Dendritic cell treated with granulocyte-macrophage colony-stimulating factor and Interleukin-4, amounts not matched to agents 40 ng/mL and 50 ng/mL, for 4 days (primary cell): ENCODE measurements at regions not wholly inside any gene's neighbourhood (a gene's known extent, or its start where the extent isn't known, plus 50 kb on each side); places are given as distances from the start of the nearest gene placed in this dataset.
A peak's percentile ranks its signal among the peaks of the same experiment; 100 is the strongest.

Experiments used
- H3K27ac Mint-ChIP-seq: one replicate; pipeline ENCODE4 v1.8.0; 2022; ENCODE audit warnings: mild to moderate bottlenecking, mixed read lengths
- H3K27me3 Mint-ChIP-seq: one replicate; pipeline ENCODE4 v1.8.0; 2022; ENCODE audit warnings: mild to moderate bottlenecking, mixed read lengths
- H3K36me3 Mint-ChIP-seq: one replicate; pipeline ENCODE4 v1.8.0; 2022; ENCODE audit warnings: low read depth, mixed read lengths
- H3K4me1 Mint-ChIP-seq: one replicate; pipeline ENCODE4 v1.8.0; 2022; ENCODE audit warnings: low read depth, mixed read lengths
- H3K4me3 Mint-ChIP-seq: one replicate; pipeline ENCODE4 v1.8.0; 2022; ENCODE audit warnings: mild to moderate bottlenecking, moderate library complexity, mixed read lengths
- H3K9me3 Mint-ChIP-seq: one replicate; pipeline ENCODE4 v1.8.0; 2022; ENCODE audit warnings: mixed read lengths
- intact Hi-C: fragments of 100-400 bp; cut with micrococcal nuclease; formaldehyde crosslinking; loops from one replicate; pipeline ENCODE4 v1.15.0; 2022

GRCh38 chr16:48487287-48487686, 102.1 kb upstream of the SIAH1 start:
- Mint-ChIP-seq H3K27me3 (peaks cover 23% of the 10 kb centered on the region), H3K36me3 (no peaks in the 10 kb centered on the region), H3K9me3 (no peaks in the 10 kb centered on the region), H3K27ac (no peak overlapping the region), H3K4me3 (no peak overlapping the region), H3K4me1 (peaks cover 16% of the 10 kb centered on the region)
- intact Hi-C loops = loop anchor here (5.0 kb wide), 1 partner anchor 45 kb away; no protein-coding TSS in a partner anchor

- peaks cover 2% of the 10 kb centered on the region for H3K4me1 Mint-ChIP-seq
- no peak overlapping the region for H3K27ac Mint-ChIP-seq
- no peaks in the 10 kb centered on the region for H3K9me3 Mint-ChIP-seq
- H3K27me3 Mint-ChIP-seq = peaks cover 15% of the 10 kb centered on the region
- H3K36me3 Mint-ChIP-seq = no peaks in the 10 kb centered on the region
- no peak overlapping the region for H3K4me3 Mint-ChIP-seq
- intact Hi-C loops = no loop called here
Measured at GRCh38 chr16:48481772-48482171, 96.6 kb upstream of the SIAH1 start.

GRCh38 chr16:48481211-48481610, 96.0 kb upstream of the SIAH1 start:
- intact Hi-C loops = no loop called here
- H3K4me3 Mint-ChIP-seq = no peak overlapping the region
- H3K27ac Mint-ChIP-seq = no peak overlapping the region
- no peaks in the 10 kb centered on the region for H3K36me3 Mint-ChIP-seq
- H3K4me1 Mint-ChIP-seq = no peaks in the 10 kb centered on the region
- H3K9me3 Mint-ChIP-seq = no peaks in the 10 kb centered on the region
- peaks cover 15% of the 10 kb centered on the region for H3K27me3 Mint-ChIP-seq

GRCh38 chr16:48479955-48480354, 94.7 kb upstream of the SIAH1 start:
- H3K9me3 Mint-ChIP-seq = no peaks in the 10 kb centered on the region
- H3K4me1 Mint-ChIP-seq = no peaks in the 10 kb centered on the region
- H3K4me3 Mint-ChIP-seq = no peak overlapping the region
- intact Hi-C loops = no loop called here
- no peaks in the 10 kb centered on the region for H3K36me3 Mint-ChIP-seq
- H3K27me3 Mint-ChIP-seq = peaks cover 17% of the 10 kb centered on the region
- H3K27ac Mint-ChIP-seq = no peak overlapping the region

DNA sequence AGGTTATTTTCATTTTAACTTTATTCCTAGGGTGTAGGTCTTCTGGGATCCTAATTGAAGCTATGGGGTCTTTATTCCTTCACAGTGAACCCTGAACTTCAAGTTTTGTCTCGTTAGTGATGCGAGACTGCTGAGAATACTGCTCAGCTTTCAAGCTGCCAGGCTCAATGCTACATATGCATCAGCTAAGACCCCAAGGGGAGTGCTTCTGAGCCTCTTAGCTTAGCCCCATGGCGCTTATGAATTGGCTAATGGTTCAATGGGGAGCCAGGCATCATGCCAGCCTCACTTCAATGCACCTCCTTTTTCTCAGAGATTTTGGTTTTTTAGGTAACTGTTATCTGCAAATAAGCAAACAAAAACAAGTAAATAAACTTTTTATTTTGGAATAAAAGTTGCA, 94.1 kb upstream of the SIAH1 start:
- Mint-ChIP-seq H3K4me3 (no peak overlapping the region), H3K27ac (no peak overlapping the region), H3K4me1 (no peaks in the 10 kb centered on the region), H3K9me3 (no peaks in the 10 kb centered on the region), H3K27me3 (peaks cover 14% of the 10 kb centered on the region), H3K36me3 (no peaks in the 10 kb centered on the region)
- intact Hi-C loops = no loop called here

DNA sequence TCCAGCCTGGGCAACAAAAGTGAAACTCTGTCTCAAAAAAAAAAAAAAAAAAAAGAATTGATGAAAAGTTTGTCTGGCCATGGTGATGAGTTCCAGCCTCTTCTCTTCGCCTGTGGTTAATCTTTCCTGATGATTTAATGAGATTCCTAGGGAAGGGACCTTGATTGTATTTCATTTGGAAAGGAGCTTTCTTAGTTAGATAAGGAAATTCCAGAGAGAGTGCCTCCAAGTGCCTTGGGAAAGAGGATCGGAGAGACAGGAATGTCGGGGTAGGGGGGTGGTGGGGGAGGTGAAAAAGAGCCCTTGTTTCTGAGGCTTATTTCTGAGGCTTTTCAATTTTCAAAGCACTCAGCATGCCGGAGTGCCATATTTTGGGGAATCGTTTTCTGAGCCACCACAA, 93.2 kb upstream of the SIAH1 start:
- H3K9me3 Mint-ChIP-seq = no peaks in the 10 kb centered on the region
- H3K27me3 Mint-ChIP-seq = peaks cover 15% of the 10 kb centered on the region
- H3K36me3 Mint-ChIP-seq = no peaks in the 10 kb centered on the region
- no peak overlapping the region for H3K27ac Mint-ChIP-seq
- no peak overlapping the region for H3K4me3 Mint-ChIP-seq
- H3K4me1 Mint-ChIP-seq = no peaks in the 10 kb centered on the region
- intact Hi-C loops = no loop called here

GRCh38 chr16:48471435-48471834, 86.2 kb upstream of the SIAH1 start:
- Mint-ChIP-seq H3K4me1 (no peaks in the 10 kb centered on the region), H3K36me3 (no peaks in the 10 kb centered on the region), H3K4me3 (no peak overlapping the region), H3K27ac (no peak overlapping the region), H3K9me3 (no peaks in the 10 kb centered on the region), H3K27me3 (peaks cover 6% of the 10 kb centered on the region)
- intact Hi-C loops = no loop called here

DNA sequence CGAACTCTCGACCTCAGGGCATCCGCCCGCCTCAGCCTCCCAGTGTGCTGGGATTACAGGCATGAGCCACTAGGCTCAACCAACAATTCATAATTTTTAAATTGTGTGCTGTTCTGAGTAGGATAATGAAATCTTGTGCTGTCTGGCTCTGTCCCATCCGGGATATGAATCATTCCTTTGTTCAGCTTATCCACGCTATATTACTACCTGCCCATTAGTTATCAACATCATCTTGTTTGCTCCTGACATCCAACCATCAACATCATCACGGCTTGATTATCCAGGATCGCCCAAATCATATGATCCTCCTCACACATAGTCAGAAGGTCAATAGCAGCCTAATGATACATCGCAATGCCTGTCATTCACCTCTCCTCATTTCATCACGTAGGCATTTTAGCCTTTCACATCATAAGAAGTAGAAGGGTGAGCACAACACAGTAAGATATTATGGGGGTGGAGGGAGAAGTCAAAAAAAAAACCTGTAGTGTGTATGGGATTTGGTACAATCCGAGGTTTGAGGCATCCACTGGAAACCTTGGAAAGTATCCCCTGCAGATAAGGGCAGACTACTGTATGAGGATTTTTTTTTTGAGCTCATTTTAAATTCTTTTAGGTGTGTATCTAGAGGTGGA, 77.0 kb upstream of the SIAH1 start:
- intact Hi-C loops = loop anchor here (5.0 kb wide), 1 partner anchor 60 kb away; no protein-coding TSS in a partner anchor
- H3K9me3 Mint-ChIP-seq = peaks cover 23% of the 10 kb centered on the region
- no peak overlapping the region for H3K27ac Mint-ChIP-seq
- H3K4me1 Mint-ChIP-seq = peaks cover 45% of the 10 kb centered on the region
- no peak overlapping the region for H3K4me3 Mint-ChIP-seq
- H3K36me3 Mint-ChIP-seq = peaks cover 6% of the 10 kb centered on the region
- peaks cover 2% of the 10 kb centered on the region for H3K27me3 Mint-ChIP-seq

GRCh38 chr16:48459167-48459566, 74.0 kb upstream of the SIAH1 start:
- peaks cover 5% of the 10 kb centered on the region for H3K27me3 Mint-ChIP-seq
- peak overlapping the region; percentile 82 for H3K27ac Mint-ChIP-seq
- peaks cover 13% of the 10 kb centered on the region for H3K9me3 Mint-ChIP-seq
- no peak overlapping the region for H3K4me3 Mint-ChIP-seq
- intact Hi-C loops = no loop called here
- peaks cover 58% of the 10 kb centered on the region for H3K4me1 Mint-ChIP-seq
- H3K36me3 Mint-ChIP-seq = no peaks in the 10 kb centered on the region

DNA sequence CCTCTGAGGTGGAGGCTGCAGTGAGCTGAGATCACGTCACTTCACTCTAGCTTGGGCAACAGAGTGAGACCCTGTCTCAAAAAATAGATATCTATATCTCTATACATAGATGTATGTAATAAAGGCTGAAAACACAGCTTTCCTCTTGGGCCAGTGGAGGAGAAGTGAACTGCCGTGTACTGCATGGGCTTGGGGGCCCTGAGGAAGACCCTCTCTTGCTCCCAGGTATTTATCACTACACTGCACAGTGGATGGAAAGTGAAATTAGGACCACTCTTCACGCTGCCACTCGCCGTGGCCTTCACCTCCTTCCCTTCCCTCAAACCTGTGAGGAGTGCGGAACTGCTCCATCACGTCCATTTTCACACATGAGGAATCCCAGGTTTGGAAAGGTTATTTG, 68.8 kb upstream of the SIAH1 start:
- no peak overlapping the region for H3K4me3 Mint-ChIP-seq
- H3K27me3 Mint-ChIP-seq = peaks cover 9% of the 10 kb centered on the region
- intact Hi-C loops = no loop called here
- no peaks in the 10 kb centered on the region for H3K9me3 Mint-ChIP-seq
- peak overlapping the region; percentile 70 for H3K27ac Mint-ChIP-seq
- no peaks in the 10 kb centered on the region for H3K36me3 Mint-ChIP-seq
- H3K4me1 Mint-ChIP-seq = peaks cover 38% of the 10 kb centered on the region

- Mint-ChIP-seq H3K4me1 (peaks cover 33% of the 10 kb centered on the region), H3K9me3 (no peaks in the 10 kb centered on the region), H3K4me3 (no peak overlapping the region), H3K27ac (peak overlapping the region; percentile 70), H3K27me3 (peaks cover 9% of the 10 kb centered on the region), H3K36me3 (no peaks in the 10 kb centered on the region)
- intact Hi-C loops = no loop called here
Measured at GRCh38 chr16:48452991-48453760, 68.0 kb upstream of the SIAH1 start.

DNA sequence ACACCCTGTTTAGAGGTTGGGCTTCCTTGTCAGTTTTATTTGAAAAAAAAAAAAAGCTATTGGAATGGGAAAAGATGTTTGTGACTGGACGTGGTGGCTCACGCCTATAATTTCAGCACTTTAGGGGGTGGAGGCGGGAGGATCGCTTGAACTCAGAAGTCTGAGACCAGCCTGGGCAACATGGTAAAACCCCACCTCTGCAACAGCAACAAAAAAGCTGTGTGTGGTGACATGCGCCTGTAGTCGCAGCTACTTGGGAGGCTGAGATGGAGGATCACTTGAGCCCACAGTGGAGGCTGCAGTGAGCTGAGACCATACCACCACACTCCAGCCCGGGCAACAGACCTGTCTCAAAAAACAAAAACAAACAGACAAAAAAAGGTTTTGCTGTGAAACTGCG, 66.1 kb upstream of the SIAH1 start:
- peaks cover 9% of the 10 kb centered on the region for H3K27me3 Mint-ChIP-seq
- H3K4me1 Mint-ChIP-seq = peaks cover 26% of the 10 kb centered on the region
- H3K27ac Mint-ChIP-seq = no peak overlapping the region
- intact Hi-C loops = no loop called here
- H3K36me3 Mint-ChIP-seq = no peaks in the 10 kb centered on the region
- H3K4me3 Mint-ChIP-seq = no peak overlapping the region
- no peaks in the 10 kb centered on the region for H3K9me3 Mint-ChIP-seq

- no peaks in the 10 kb centered on the region for H3K9me3 Mint-ChIP-seq
- H3K36me3 Mint-ChIP-seq = no peaks in the 10 kb centered on the region
- no peak overlapping the region for H3K27ac Mint-ChIP-seq
- peaks cover 29% of the 10 kb centered on the region for H3K4me1 Mint-ChIP-seq
- intact Hi-C loops = no loop called here
- peaks cover 7% of the 10 kb centered on the region for H3K27me3 Mint-ChIP-seq
- H3K4me3 Mint-ChIP-seq = no peak overlapping the region
Measured at GRCh38 chr16:48450367-48450766, 65.2 kb upstream of the SIAH1 start.

DNA sequence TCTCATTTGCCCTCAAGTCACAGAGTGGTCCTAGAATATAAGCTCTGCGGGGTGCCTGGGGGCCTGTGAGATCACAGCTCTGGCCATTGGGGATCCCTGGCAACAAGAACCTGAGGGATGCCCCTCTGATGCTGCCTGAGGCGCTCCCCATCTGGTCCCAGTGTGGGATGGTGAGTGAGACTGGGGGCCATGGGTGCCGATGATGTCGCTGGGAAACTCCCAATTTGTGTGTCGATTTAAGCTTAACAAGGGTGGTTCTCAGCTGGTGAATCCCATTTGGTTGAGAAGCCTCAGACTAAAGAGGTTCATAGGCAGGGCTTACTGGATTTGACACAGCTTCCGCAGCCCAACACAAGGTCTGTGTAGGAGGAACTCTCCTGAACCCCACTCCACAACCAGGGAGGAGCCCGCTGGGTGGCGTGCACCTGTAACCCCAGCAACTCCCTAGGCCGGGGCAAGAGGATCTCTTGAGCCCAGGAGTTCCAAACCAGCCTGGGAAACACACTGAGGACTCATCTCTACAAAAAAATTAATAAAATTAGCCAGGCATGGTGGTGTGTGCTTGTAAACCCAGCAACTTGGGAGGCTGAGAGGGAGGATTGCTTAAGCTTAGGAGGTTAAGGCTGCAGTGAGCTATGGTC, 63.7 kb upstream of the SIAH1 start:
- peak overlapping the region; percentile 62 for H3K27ac Mint-ChIP-seq
- H3K36me3 Mint-ChIP-seq = no peaks in the 10 kb centered on the region

More for the DNA sequence above, 63.7 kb upstream of the SIAH1 start:
- Mint-ChIP-seq H3K4me3 (no peak overlapping the region), H3K27me3 (peaks cover 5% of the 10 kb centered on the region), H3K9me3 (no peaks in the 10 kb centered on the region), H3K4me1 (peaks cover 36% of the 10 kb centered on the region)
- intact Hi-C loops = loop anchor here (5.0 kb wide), 1 partner anchor 42 kb away; no protein-coding TSS in a partner anchor
